K562 (cell line): ENCODE measurements at regions not wholly inside any gene's neighbourhood (a gene's known extent, or its start where the extent isn't known, plus 50 kb on each side); places are given as distances from the start of the nearest gene placed in this dataset.

ENCODE experiments used
- ARNT ChIP-seq, 2 experiments: fragments of 450-650 bp; IDR thresholded peaks; 2 replicates each; pipeline ENCODE4 v1.6.1; 2016; ENCODE audit warnings: mild to moderate bottlenecking in 1 of 2
- CXXC5 ChIP-seq: fragments of 250-450 bp; sonication (Bioruptor Pico); IDR thresholded peaks from 2 replicates; pipeline ENCODE4 v1.8.0; 2022; ENCODE audit warnings: inconsistent platforms, mild to moderate bottlenecking, moderate library complexity
- ERF ChIP-seq: fragments of 450-650 bp; formaldehyde crosslinking; IDR thresholded peaks from 2 replicates; pipeline ENCODE4 v1.4.0; 2020; ENCODE audit warnings: mild to moderate bottlenecking, mixed read lengths
- FOXJ2 ChIP-seq: fragments of 200-800 bp; sonication (Bioruptor generic); IDR thresholded peaks from 2 replicates; pipeline ENCODE4 v1.6.1; 2016; ENCODE audit warnings: missing genetic modification characterization, missing compliant biosample characterization
- LEF1 ChIP-seq: fragments of 450-650 bp; IDR thresholded peaks from 2 replicates; pipeline ENCODE4 v1.6.1; 2016; ENCODE audit warnings: mild to moderate bottlenecking
- NFRKB ChIP-seq: fragments of 450-650 bp; IDR thresholded peaks from 2 replicates; pipeline ENCODE4 v1.6.1; 2016; ENCODE audit warnings: low read depth
- NFYB ChIP-seq: IDR thresholded peaks from 2 replicates; pipeline ENCODE4 v1.6.1; 2011; ENCODE audit warnings: mild to moderate bottlenecking, moderate library complexity; ENCODE audit not compliant: insufficient read length; ENCODE audit errors: extremely low read depth
- RFX5 ChIP-seq: IDR thresholded peaks from 2 replicates; pipeline ENCODE4 v1.6.1; 2011; ENCODE audit warnings: low read depth, mild to moderate bottlenecking, improper control_type of control experiment, low read length
- TBP ChIP-seq: optimal IDR thresholded peaks from 2 replicates; pipeline ENCODE3; 2011; ENCODE audit warnings: low read depth, low read length, improper control_type of control experiment
- TCFL5 ChIP-seq: fragments of 250-450 bp; sonication (Bioruptor Pico); conservative IDR thresholded peaks from 2 replicates; pipeline ENCODE4 v1.6.1; 2021; ENCODE audit warnings: mild to moderate bottlenecking, moderate library complexity, matching md5 sums
- WHSC1 ChIP-seq: IDR thresholded peaks from one replicate; pipeline ENCODE4 v1.6.1; 2012; ENCODE audit warnings: low read length, control low read depth, inconsistent platforms
- TF ChIP-seq, protein P1 (sequence below): fragments of 450-650 bp; IDR thresholded peaks from 2 replicates; pipeline ENCODE4 v1.6.1; 2016; ENCODE audit warnings: mild to moderate bottlenecking, moderate library complexity
- TF ChIP-seq, protein P2 (sequence below): sonication (generic); formaldehyde crosslinking; IDR thresholded peaks from 2 replicates; pipeline ENCODE4 v1.5.0; 2020; ENCODE audit warnings: missing genetic modification reagents
- TF ChIP-seq, protein P3 (sequence below): fragments of 250-450 bp; sonication (Bioruptor Pico); IDR thresholded peaks from 2 replicates; pipeline ENCODE4 v1.4.0; 2020; ENCODE audit warnings: mild to moderate bottlenecking, moderate library complexity, borderline replicate concordance

DNA sequence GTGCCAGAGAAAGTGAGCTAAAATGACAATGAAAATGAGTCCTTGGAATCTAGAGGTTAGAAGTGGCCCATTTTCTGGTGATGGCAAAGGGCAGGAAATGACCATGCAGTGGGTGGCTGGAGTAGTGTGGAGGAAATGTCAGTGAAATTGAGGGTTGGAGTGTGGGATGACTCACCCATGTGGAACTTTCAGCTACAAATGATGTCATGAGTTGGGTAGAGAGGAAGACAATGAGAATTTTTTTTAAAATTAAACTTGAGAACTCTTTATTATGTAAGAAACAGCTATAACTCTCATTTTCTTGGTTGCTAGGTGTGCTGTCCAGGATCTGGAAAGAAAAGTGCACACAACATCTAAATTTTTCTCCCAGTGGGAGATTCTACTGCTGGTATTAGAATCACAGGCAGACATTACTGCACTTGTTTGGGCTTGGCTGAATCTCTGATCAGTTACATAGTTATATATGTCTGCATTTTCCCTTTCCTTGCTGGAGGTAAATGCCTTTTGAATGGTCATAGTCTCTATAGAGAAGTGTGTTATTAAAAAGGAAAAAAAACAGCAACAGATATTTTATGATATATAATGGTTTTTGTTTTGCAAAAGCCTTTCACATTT is 56.8 kb upstream of the GNG12 start (continued):
- TF ChIP-seq, protein P1, sequence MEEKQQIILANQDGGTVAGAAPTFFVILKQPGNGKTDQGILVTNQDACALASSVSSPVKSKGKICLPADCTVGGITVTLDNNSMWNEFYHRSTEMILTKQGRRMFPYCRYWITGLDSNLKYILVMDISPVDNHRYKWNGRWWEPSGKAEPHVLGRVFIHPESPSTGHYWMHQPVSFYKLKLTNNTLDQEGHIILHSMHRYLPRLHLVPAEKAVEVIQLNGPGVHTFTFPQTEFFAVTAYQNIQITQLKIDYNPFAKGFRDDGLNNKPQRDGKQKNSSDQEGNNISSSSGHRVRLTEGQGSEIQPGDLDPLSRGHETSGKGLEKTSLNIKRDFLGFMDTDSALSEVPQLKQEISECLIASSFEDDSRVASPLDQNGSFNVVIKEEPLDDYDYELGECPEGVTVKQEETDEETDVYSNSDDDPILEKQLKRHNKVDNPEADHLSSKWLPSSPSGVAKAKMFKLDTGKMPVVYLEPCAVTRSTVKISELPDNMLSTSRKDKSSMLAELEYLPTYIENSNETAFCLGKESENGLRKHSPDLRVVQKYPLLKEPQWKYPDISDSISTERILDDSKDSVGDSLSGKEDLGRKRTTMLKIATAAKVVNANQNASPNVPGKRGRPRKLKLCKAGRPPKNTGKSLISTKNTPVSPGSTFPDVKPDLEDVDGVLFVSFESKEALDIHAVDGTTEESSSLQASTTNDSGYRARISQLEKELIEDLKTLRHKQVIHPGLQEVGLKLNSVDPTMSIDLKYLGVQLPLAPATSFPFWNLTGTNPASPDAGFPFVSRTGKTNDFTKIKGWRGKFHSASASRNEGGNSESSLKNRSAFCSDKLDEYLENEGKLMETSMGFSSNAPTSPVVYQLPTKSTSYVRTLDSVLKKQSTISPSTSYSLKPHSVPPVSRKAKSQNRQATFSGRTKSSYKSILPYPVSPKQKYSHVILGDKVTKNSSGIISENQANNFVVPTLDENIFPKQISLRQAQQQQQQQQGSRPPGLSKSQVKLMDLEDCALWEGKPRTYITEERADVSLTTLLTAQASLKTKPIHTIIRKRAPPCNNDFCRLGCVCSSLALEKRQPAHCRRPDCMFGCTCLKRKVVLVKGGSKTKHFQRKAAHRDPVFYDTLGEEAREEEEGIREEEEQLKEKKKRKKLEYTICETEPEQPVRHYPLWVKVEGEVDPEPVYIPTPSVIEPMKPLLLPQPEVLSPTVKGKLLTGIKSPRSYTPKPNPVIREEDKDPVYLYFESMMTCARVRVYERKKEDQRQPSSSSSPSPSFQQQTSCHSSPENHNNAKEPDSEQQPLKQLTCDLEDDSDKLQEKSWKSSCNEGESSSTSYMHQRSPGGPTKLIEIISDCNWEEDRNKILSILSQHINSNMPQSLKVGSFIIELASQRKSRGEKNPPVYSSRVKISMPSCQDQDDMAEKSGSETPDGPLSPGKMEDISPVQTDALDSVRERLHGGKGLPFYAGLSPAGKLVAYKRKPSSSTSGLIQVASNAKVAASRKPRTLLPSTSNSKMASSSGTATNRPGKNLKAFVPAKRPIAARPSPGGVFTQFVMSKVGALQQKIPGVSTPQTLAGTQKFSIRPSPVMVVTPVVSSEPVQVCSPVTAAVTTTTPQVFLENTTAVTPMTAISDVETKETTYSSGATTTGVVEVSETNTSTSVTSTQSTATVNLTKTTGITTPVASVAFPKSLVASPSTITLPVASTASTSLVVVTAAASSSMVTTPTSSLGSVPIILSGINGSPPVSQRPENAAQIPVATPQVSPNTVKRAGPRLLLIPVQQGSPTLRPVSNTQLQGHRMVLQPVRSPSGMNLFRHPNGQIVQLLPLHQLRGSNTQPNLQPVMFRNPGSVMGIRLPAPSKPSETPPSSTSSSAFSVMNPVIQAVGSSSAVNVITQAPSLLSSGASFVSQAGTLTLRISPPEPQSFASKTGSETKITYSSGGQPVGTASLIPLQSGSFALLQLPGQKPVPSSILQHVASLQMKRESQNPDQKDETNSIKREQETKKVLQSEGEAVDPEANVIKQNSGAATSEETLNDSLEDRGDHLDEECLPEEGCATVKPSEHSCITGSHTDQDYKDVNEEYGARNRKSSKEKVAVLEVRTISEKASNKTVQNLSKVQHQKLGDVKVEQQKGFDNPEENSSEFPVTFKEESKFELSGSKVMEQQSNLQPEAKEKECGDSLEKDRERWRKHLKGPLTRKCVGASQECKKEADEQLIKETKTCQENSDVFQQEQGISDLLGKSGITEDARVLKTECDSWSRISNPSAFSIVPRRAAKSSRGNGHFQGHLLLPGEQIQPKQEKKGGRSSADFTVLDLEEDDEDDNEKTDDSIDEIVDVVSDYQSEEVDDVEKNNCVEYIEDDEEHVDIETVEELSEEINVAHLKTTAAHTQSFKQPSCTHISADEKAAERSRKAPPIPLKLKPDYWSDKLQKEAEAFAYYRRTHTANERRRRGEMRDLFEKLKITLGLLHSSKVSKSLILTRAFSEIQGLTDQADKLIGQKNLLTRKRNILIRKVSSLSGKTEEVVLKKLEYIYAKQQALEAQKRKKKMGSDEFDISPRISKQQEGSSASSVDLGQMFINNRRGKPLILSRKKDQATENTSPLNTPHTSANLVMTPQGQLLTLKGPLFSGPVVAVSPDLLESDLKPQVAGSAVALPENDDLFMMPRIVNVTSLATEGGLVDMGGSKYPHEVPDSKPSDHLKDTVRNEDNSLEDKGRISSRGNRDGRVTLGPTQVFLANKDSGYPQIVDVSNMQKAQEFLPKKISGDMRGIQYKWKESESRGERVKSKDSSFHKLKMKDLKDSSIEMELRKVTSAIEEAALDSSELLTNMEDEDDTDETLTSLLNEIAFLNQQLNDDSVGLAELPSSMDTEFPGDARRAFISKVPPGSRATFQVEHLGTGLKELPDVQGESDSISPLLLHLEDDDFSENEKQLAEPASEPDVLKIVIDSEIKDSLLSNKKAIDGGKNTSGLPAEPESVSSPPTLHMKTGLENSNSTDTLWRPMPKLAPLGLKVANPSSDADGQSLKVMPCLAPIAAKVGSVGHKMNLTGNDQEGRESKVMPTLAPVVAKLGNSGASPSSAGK, result peak; percentile 27; the same call in 1 of the 2 replicates
- TF ChIP-seq CXXC5 (CRISPR knock-in tag) (0 out of 2 replicates have a peak, but pooled peaks have one; percentile 10), TCFL5 (CRISPR knock-in tag) (no peak), TBP (no peak), FOXJ2 (no peak), NFRKB (no peak), RFX5 (no peak), WHSC1 (no peak), LEF1 (no peak), ERF (CRISPR knock-in tag) (no peak), ARNT (IDR thresholded peaks at IDR 0.05) (no peak), NFYB (no peak)
- TF ChIP-seq, protein P2, sequence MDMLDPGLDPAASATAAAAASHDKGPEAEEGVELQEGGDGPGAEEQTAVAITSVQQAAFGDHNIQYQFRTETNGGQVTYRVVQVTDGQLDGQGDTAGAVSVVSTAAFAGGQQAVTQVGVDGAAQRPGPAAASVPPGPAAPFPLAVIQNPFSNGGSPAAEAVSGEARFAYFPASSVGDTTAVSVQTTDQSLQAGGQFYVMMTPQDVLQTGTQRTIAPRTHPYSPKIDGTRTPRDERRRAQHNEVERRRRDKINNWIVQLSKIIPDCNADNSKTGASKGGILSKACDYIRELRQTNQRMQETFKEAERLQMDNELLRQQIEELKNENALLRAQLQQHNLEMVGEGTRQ, result no peak
- TF ChIP-seq, protein P3, sequence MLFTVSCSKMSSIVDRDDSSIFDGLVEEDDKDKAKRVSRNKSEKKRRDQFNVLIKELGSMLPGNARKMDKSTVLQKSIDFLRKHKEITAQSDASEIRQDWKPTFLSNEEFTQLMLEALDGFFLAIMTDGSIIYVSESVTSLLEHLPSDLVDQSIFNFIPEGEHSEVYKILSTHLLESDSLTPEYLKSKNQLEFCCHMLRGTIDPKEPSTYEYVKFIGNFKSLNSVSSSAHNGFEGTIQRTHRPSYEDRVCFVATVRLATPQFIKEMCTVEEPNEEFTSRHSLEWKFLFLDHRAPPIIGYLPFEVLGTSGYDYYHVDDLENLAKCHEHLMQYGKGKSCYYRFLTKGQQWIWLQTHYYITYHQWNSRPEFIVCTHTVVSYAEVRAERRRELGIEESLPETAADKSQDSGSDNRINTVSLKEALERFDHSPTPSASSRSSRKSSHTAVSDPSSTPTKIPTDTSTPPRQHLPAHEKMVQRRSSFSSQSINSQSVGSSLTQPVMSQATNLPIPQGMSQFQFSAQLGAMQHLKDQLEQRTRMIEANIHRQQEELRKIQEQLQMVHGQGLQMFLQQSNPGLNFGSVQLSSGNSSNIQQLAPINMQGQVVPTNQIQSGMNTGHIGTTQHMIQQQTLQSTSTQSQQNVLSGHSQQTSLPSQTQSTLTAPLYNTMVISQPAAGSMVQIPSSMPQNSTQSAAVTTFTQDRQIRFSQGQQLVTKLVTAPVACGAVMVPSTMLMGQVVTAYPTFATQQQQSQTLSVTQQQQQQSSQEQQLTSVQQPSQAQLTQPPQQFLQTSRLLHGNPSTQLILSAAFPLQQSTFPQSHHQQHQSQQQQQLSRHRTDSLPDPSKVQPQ (CRISPR knock-in tag), result no peak
